IPS DF 4.7 (cell line): ENCODE measurements at regions not wholly inside any gene's neighbourhood (a gene's known extent, or its start where the extent isn't known, plus 50 kb on each side); places are given as distances from the start of the nearest gene placed in this dataset.

Source experiments
- DNase-seq: peaks from one replicate; pipeline ENCODE4 v3.0.0-alpha.2; 2013; ENCODE audit warnings: low spot score; ENCODE audit errors: extremely low read depth

GRCh38 chr4:43943998-43944397 is 504.6 kb downstream of the KCTD8 start:
- DNase-seq: no peak

GRCh38 chr4:43959976-43960375 is 488.6 kb downstream of the KCTD8 start:
- DNase-seq: no peak

GRCh38 chr4:43968011-43968410 is 480.6 kb downstream of the KCTD8 start:
- no peak for DNase-seq

DNA sequence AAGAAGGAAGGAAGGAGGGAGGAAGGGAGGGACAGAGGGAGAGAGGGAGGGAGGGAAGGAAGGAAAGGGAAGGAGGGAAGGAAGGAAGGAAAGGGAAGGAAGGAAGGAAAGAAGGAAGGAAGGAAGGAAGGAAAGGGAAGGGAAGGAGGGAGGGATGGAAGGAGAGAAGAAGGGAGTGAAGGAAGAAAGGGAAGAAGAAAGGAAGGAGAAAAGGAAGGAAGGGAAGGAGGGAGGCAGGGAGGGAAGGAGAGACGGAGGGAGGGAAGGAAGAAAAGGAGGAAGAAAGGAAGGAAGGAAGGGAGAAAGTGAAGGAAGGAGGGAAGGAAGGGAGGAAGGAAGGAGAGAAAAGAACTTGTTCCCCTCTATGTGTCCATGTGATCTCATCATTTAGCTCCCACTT is 465.0 kb downstream of the KCTD8 start:
- DNase-seq: no peak

GRCh38 chr4:43987331-43987944 is 461.2 kb downstream of the KCTD8 start:
- no peak for DNase-seq

- DNase-seq: no peak
These were observed 458.1 kb downstream of the KCTD8 start for GRCh38 chr4:43990551-43990950.

DNA sequence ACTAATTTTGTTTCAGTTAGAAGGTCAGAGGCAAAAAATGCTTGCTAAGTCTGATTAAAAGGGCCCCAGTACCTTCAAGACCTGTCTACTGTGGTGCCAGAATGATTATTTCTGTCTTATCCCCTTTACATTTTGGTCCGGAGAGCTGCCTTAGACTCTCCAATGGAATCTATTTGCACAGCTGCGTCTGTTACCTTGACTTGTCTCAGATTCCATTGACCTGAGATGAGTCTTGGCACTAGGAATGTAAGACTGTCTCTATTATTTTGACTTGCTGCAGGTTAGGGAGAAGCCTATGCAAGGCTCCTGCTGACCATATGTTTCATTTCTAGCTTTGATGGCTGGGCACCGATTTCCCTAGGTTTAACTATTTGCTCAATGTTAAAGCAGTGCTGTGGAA is 457.6 kb downstream of the KCTD8 start:
- no peak for DNase-seq

- DNase-seq: no peak
These were observed 456.1 kb downstream of the KCTD8 start for GRCh38 chr4:43992552-43992951.

DNA sequence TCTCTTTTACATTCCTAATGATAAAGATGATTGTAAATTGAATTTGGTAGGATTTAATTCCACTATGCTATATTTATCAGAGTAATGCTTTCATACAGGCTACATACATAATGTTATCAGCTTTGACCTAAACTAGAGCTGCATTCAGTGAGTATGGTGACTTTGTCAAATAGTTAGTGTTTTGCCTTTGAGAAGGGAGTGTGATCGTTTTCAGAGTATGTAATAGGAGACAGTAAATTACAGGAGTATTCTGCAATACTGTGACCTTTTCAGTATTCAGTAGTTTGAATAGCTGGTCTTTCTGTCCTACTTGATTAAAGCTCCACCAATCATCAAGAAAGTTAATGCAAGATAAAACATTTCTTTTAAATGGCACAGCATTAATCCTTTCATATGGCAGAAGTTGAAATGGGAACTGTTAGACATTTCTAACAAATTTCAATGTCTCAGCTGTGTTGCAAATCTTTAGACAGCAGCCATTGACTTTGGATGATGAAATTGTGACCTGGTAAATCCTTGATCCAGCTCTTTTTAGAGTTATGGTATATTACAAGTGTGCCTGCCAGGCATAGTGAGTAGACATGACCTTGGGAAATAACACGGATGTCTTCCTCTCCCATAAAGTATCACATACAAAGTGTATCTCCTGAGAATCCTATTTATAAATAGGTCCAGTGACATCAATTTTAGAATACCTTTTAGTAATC is 455.3 kb downstream of the KCTD8 start:
- no peak for DNase-seq

- no peak for DNase-seq
These were observed 448.9 kb downstream of the KCTD8 start for GRCh38 chr4:43999669-44000068.

DNA sequence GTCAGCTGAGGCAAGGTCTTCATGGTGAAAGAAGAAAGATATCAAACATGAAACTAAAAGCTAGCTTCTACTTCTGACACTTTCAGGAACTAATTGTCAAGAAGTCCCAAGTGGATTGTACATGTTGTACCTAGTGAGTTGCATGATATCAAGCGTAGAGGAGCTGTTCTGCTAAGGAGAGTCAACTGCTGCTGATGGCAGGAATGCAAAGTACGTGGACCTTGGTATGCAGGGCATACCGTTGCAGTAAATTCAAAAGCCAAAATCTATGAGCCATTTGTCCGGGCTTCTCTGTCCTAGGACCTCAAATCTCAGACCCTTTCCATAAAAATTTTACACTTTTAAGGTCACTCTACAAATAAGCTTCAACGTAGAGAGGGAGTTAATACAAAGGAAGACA is 446.2 kb downstream of the KCTD8 start:
- DNase-seq: no peak

DNA sequence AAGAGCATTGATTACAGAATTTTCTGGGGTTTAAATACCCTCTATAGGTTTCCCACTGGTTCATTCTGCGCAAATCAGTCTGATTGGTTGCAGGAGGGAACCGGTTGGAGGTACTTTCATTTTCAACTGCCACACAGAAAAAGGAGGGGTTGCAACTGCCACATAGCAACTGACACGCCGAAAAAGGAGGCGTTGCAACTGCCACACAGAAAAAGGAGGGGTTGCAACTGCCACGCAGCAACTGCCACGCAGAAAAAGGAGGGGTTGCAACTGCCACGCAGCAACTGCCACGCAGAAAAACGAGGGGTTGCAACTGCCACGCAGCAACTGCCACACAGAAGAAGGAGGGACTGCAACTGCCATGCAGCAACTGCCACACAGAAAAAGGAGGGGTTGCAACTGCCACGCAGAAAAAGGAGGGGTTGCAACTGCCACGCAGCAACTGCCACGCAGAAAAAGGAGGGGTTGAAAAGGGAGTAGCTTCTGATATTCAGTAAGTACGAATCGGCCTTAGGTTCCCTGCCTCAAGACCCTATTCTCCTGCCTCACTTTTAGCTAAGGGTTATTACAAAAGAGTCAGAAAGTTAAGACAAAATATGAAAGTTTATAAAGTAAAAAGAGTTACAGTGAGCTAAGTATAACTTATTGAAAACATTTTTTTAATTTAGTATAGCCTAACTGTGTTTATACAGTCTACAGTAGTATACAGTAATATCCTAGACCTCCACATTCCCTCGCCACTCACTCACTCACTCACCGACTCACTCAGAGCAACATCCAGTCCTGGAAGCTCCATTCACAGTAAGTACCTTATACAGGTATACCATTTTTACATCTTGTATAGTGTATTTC is 431.8 kb downstream of the KCTD8 start:
- no peak for DNase-seq

GRCh38 chr4:44017422-44017739 is 431.2 kb downstream of the KCTD8 start:
- no peak for DNase-seq

GRCh38 chr4:44019721-44020120 is 428.9 kb downstream of the KCTD8 start:
- DNase-seq: no peak

DNA sequence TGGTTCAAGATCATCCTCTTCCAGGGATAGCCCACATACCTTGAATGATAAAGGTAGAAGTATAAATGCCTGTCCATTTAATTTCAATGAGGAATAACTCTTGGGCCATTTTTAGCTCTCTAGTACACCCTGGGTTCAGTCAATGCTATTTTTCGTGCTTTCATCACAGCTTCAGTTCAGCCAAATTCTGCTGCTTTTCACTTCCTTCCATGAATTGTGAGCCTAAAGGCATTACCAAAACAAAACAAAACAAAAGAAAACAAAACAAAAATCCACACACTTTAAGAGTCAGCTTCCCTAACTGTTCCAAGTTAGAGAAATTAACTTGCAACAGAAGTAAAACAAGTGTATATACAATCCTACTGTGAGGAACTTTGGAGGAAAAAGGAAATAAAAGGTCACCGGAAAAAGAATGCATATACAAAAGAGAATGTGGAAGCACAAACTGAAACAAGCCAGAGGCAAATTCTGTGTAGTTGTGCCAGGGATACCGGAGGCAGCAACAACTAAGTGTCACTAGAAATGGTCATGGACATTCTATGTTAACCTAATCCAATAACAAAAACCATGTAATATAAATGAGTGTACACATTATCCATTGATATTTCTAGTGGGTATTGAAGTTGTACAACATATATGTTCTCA is 423.1 kb downstream of the KCTD8 start:
- DNase-seq: no peak

DNA sequence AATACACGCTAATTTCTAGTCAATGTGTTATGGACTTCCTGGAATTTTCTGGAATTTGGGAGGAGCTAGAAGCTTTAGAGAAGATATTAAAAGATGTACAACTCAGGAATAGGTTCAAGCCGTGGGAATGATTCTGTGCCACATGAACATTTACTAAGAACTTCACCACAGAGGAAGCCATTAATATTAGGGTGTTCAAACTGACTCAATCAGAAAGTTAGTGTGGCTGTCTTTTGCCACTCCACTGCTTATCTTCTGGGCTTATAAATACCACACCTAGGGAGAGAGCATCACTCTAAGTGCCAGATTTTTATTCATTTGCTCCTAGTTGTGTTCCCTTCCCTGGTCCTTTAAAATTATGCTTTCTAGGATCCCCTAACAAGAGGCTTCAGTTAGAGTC is 409.8 kb downstream of the KCTD8 start:
- DNase-seq: no peak

DNA sequence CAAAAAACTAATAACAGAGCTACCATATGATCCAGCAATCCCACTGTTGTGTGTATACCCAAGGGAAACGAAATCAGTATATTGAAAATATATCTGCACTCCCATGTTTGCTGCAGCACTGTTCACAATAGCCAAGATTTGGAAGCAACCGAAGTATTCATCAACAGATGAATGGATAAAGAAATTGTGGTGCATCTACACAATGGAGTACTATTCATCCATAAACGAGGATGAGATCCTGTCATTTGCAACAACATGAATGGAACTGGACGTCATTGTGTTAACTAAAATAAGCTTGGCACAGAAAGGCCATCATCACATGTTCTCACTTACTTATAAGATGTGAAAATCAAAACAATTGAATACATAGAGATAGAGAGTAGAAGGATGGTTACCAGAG is 402.1 kb downstream of the KCTD8 start:
- DNase-seq: no peak

DNA sequence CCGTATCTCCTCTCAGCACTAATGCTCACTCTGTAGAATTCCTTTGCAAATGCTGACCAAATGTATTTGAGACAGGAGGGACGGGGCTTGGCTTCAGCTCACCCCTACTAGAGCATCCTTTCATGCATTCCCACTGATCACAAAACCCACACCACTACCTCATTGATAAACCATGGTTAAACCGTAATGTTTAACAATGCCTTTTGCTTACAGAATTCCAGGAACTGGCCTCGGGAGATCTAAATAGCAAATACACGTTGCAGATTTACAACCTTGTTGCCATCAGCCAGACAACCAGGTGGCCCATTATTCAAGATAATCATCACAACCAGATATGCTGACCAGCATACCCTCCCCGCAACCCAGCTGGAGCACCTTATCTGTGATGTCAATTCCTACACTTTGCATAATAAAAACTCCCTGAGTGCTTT is 391.9 kb downstream of the KCTD8 start:
- peak; percentile 94 for DNase-seq

GRCh38 chr4:44070843-44071242 is 377.8 kb downstream of the KCTD8 start:
- no peak for DNase-seq

DNA sequence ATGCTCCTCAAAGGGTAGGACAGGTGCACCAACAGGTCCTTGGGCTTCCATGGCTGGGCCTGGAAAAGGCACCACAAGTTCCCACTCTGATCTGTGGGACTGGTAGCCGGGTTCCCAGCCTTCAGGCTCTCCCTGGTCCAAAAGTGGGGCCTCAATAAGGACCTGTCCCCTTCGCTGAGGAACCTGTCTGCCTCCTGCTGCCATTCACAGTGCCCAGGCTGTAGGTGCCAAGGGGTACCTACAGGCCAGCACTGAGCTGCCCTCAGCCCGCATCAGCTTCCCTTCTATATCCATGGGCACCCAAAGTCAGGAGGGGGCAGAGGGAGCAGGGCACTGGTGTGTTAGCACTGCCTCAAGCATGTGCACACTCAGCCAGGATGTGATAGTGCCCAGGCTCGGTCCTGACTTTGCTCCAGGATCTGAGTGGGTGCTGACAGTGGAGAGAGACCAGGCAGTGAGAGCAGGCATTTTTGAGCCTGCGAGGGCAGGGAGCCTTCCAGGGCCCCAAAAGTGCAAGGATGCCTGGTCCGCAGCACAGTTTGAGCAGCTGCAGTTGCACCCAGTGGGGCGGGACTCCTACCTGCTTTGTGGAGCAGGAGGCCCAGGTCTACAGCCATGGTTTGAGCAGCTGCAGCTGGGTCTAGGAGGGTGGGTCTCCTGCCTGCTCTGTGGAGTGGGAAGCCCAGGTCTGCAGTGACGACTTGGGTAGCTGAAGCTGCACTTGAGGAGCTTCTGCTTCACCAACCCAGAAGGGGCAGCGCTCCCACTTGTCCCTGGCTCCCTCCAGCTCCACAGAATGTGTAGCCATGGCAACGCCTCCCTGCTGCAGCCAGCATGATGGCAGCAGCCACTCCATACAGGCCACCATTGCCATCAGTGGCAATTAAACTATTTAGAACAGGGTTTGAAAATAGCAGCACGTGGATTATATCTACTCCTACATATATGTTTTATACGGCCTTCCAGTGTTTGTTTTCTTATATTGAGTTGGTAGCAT is 376.4 kb downstream of the KCTD8 start:
- no peak for DNase-seq

DNA sequence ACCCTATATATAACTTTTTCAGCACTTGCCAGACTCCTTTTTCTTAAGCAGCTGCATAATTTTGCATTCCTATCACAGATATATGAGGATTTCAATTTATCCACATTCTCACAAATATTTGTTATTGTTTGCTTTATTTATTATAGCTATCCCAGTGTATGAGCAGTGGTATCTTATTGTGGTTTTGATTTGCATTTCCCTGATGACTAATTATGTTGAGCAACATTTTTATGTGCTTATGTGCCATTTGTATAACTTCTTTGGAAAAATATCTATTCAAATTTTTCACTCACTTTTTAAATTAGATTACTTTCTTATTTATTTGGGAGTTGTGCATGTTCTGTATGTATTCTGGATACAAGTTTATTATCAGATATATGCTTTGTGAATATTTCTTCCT is 361.9 kb downstream of the KCTD8 start:
- no peak for DNase-seq
